Activated CD4-positive, alpha-beta T cell treated with anti-CD3 and anti-CD28 coated beads for 48 hours (primary cell): ENCODE measurements at regions not wholly inside any gene's neighbourhood (a gene's known extent, or its start where the extent isn't known, plus 50 kb on each side); places are given as distances from the start of the nearest gene placed in this dataset.
"Not testable (repeated sequence)": the region's sequence is repeated elsewhere in the genome, so short reads cannot be mapped to it uniquely, and the experiment has no call there.

Experiments
- DNase-seq: peaks from one replicate; pipeline ENCODE4 v3.0.0-alpha.2; 2020

- no peak for DNase-seq
These were observed 1800.4 kb upstream of the CELF4 start for GRCh38 chr18:39365836-39366485.

DNA sequence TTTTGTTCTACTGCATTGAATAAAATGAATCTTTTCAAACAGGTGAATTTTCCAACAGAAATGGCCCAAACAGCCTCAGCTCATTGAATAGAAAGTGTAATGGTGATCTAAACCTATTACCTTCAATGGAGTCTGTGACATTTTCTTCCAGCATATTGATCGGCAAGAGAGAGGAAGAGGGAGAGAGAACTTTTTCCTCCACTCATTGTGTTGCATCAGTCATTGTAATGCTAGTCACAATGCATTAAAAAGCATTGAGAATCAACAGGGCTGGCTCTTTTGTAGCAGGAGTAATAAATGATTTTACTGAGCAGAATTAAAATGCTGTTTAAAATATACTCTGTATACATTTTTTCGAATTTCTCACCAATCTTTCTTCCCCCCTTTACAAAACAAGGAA lies 1794.5 kb upstream of the CELF4 start:
- no peak for DNase-seq

GRCh38 chr18:39359636-39360035 lies 1794.0 kb upstream of the CELF4 start:
- no peak for DNase-seq

GRCh38 chr18:39350945-39351344 lies 1785.3 kb upstream of the CELF4 start:
- DNase-seq, result no peak

DNA sequence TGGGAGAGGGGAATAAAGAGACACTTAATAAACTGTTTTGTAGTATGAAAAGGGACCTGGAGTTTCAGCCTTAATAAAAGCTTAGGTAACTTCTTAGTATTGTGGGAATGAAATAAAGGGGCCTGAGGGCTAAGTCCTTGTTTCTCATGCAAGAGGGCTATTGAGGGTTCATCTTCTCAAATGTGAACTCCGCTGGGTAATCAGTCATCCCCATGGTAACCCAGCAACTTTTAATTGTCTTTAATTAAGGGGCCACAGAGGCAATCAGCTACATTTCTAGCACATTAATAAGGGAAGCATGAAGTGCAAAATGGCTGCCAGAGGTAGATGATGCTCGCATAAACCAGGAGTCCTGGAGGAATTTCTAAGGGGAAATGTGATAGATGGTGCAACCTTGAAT lies 1784.2 kb upstream of the CELF4 start:
- DNase-seq, result no peak

DNA sequence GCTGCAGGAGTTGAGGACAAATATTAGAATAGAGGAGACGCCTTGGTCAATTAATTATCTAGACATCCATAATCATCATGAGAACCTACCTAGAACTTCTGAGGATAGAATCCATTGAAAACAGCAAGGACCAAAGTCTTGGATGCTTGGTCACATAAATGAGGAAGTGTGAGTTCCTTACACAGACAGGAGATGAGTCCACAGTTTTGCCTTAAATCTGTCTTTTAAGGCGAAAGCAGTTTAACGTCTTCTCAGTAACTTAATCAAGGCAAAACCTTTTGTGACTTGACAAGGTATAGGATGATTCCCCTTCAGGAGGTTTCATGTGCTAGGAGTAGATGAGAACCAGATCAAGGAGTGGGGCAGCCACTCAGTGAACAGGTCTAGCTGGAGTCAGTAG lies 1783.2 kb upstream of the CELF4 start:
- DNase-seq, result no peak

- no peak for DNase-seq
These were observed 1782.1 kb upstream of the CELF4 start for GRCh38 chr18:39347701-39348100.

- no peak for DNase-seq
These were observed 1781.3 kb upstream of the CELF4 start for GRCh38 chr18:39346916-39347315.

DNA sequence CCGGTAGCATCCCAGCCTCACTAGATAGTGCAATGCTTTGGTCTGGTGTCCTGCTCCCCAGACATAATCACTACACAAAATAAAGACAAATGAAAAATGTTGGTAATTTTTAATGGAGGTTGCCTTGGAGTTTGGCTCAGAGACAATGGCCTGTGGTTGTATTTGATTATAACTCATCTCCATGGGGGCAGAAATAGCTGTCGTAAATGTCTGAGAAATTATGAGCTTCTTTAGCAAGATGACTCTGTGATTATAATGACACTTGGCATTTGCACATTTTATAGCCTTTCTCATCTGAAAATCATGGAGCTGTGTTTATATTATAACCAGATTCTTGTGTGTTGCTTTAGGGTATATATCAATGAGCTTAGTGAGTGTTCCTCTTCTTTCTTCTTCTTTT lies 1779.7 kb upstream of the CELF4 start:
- DNase-seq, result no peak

DNA sequence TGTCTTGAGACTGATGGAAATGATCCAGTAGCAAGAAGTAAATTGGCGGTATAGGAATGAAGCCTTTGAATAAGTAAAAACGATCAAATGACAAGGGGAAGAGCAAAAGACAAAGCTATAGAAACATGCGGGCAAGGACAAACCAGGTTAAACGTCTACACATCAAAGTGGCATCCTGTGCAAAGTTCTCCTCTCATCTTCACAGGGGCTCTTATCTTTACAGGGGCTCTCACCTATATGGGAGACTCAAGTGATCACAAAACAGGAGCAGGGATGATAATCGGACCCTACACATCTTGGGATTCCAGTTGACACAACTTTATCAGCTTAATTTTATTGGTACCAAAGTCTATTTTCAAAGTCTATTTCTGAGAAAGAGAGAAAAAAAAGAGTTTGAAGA lies 1778.9 kb upstream of the CELF4 start:
- DNase-seq, result no peak

DNA sequence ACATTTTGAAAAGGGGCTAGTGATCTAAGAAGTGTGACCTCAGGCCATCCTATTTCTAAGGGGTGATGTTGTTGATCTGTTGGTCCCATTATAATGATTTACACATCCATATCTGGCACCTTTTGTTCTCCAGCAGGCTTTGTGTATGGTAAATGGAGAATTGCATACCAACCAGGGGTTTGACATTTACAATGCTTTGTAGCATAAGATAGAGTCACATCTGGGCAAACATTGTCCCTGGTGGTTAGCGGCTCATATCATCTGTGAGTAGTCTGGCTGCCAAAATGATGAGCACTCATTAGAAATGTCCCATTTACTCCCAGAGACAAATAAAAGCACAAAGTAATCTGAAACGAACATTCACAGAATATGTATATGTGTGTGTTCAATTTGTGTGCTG lies 1775.5 kb upstream of the CELF4 start:
- DNase-seq, result no peak

DNA sequence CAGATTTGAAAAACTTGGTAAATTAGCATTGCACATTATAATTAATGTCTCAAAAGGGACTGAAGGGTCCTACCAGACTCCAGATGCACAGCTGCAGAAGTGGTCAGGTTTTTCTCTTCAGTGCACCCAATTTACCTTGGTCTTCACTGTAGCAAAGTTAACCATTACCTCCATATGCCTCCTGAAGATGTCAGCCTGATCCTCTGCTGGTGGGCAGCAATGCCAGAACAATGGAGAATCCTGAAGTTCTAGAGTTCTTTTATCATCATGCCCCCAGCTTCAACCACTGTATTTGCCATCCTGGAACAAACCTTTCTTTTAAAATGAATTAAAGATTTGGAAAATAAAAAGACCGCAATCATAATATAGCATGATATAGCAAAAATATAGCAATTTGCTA lies 1774.8 kb upstream of the CELF4 start:
- no peak for DNase-seq

- DNase-seq, result no peak
These were observed 1764.1 kb upstream of the CELF4 start for GRCh38 chr18:39329496-39330275.

- DNase-seq, result no peak
These were observed 1761.2 kb upstream of the CELF4 start for GRCh38 chr18:39326772-39327171.

DNA sequence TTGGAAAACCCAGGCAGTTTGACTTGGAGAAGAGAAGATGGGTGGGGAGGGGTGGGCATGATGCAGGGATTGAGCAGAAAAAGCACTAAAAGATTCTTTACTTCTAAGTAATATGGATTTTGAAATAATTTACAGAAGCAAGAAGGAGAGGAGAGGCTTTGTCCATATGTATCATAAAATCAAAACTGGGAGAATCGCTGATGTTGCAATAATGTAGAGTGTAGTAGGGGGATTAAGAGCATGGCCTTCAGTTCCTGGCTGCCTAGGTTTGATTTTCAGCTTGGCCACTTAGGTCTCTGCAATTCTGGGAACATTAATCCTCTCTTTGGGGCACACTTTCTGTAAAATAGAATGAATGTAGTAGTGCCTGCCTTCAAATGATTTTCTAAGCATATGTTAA lies 1760.4 kb upstream of the CELF4 start:
- no peak for DNase-seq

DNA sequence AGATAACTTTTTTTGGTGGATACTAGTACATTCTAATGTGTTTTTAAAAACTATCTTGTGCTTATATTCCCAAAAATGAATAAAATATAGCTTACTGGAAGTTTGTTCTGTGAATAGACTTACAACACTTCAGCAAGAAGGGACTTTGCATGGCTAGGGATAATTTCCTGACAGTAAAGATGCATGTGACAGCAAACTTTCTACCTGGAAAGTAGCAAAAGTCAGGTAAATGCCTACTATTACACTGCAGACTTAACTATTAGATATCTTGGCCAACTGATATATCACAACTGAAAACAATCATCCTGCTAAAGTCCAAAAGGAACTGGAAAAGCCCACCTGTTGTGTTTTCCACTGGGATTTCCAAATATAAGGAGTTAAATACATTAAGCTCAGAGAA lies 1753.5 kb upstream of the CELF4 start:
- no peak for DNase-seq

- DNase-seq, result no peak
These were observed 1752.9 kb upstream of the CELF4 start for GRCh38 chr18:39318462-39318861.

- no peak for DNase-seq
These were observed 1752.4 kb upstream of the CELF4 start for GRCh38 chr18:39318008-39318407.

DNA sequence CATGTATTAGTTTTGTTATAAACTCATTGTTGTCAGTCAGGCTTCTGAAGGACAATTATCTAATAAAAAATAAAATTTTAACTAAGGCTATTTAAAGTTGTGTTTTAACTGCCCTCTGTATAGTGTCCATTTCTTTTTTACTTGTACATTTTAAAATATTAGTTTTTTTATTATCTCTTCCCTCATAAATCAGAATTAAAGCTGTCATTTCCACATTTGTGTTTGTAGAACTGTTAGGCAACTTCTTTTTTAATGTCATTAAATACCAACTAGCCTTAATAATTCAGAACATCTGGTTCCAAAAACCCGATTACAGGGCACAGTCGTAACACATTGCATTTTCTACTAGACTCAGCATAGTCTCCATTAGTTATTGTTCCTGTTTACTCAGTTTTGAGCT lies 1749.0 kb upstream of the CELF4 start:
- no peak for DNase-seq

DNA sequence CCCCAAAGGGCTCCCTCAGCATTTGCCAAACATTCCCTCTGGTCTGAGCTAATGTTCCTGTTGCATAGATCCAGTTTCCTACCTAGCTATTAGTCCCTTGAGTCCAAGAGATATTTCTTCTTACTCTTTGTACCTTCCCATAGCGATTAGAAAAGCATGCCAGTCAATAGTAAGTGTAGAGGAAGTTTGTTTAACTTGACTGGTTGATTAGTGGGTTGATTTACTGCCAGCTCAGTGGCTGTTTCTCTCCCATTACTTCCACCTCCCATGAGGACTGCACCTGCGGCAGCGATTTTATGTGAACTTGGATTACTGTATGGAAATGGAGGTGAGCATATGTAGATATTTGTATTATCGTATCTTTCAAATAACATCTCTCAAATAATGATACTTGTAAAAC lies 1748.4 kb upstream of the CELF4 start:
- DNase-seq, result no peak

DNA sequence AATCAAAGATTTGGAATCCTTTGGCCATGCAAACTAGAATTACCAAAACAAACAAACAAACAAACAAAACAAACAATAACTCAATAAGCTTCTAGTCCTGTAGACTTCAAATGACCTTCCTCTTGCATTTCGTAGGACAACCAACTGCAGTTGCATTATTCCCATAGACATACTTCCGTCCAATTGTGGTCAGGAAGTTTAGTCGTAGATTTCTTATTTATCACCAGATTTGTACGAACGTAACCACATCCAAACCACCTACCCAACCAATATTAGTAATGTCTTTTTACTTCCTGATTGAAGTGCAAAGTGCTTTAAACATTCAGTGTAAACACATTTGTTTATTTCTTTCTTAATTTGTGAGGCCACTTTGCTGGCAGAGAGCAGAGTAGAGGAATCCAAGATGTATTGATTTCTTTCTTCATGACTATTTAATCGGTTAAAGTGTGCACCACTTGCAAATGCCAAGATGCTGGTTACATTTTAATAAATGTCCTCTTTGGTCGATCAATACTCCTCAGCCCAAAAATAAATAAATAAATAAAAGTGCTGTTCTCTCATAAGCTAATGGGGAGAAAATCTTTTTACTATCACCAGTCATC lies 1745.6 kb upstream of the CELF4 start:
- DNase-seq, result no peak

DNA sequence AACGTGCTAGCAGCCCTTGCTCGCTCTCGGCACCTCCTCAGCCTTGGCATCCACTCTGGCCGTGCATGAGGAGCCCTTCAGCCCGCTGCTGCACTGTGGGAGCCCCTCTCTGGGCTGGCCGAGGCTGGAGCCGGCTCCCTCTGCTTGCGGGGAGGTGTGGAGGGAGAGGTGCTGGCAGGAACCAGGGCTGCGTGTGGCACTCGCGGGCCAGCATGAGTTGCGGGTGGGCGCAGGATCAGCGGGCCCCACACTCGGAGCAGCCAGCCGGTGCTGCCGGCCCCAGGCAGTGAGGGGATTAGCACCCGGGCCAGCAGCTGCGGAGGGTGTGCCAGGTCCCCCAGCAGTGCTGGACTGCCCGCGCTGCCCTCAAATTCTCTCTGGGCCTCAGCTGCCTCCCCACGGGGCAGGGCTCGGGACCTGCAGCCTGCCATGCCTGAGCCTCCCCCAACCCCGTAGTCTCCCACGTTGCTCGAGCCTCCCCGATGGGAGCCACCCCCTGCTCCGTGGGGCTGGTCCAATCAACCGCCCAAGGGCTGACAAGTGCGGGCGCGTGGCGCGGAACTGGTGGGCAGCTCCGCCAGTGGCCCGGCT lies 1743.4 kb upstream of the CELF4 start:
- DNase-seq, result not testable (repeated sequence)

- no peak for DNase-seq
These were observed 1740.2 kb upstream of the CELF4 start for GRCh38 chr18:39305766-39306165.

DNA sequence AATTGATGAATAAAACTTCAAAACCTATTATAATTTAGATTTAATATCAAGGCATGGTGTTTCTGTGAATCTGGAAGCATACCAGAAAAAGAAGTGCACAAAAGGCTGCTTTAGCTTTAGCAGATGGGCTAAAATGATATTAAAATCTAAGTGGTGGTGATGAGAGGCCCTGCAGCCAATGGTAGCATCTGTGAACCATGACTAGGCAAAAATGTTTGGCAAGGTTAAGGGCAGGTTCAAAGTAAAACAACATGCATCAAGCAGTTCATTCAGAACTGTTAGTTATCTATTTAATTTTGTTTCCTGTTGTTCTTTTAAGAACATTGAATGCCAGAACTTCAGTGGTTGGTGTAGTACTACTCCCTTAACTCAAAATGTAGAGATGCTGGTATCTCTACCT lies 1736.9 kb upstream of the CELF4 start:
- no peak for DNase-seq
